Right atrium auricular region (tissue), 2 donors: ENCODE measurements at regions not wholly inside any gene's neighbourhood (a gene's known extent, or its start where the extent isn't known, plus 50 kb on each side); places are given as distances from the start of the nearest gene placed in this dataset.

Experiments
- DNase-seq: peaks from one replicate; pipeline ENCODE4 v3.0.0-alpha.2; 2019; ENCODE audit warnings: low spot score
- H3K27ac ChIP-seq, 2 donors: fragments of 200-600 bp; sonication (generic); 1 replicate in 1 of 2; 2 replicates in 1 of 2; pipeline ENCODE4 v1.5.1; 2016 to 2019
- H3K27me3 ChIP-seq, 2 donors: fragments of 200-600 bp; sonication (generic); one replicate each; pipeline versions ENCODE4 v1.5.1 to v1.6.0; 2017 to 2019
- H3K36me3 ChIP-seq: fragments of 200-600 bp; sonication (generic); one replicate; pipeline ENCODE4 v1.5.1; 2016
- H3K4me1 ChIP-seq, 2 donors: fragments of 200-600 bp; sonication (generic); one replicate each; pipeline versions ENCODE4 v1.5.1 to v1.6.0; 2017 to 2019
- H3K4me3 ChIP-seq, 2 donors: fragments of 200-600 bp; sonication (generic); 1 replicate in 1 of 2; 2 replicates in 1 of 2; pipeline ENCODE4 v1.5.1; 2017 to 2019; ENCODE audit warnings: mild to moderate bottlenecking in 1 of 2, moderate library complexity in 1 of 2
- H3K9me3 ChIP-seq, 2 donors: fragments of 200-600 bp; sonication (generic); one replicate each; pipeline ENCODE4 v1.5.1; 2019
- CTCF ChIP-seq, 2 donors: fragments of 200-600 bp; sonication (generic); IDR thresholded peaks; one replicate each; pipeline ENCODE4 v1.5.1; 2019; ENCODE audit warnings: antibody characterized with exemption in 2 of 2

- no peak for TF ChIP-seq CTCF (IDR thresholded peaks at IDR 0.05)
- Histone ChIP-seq H3K4me1 (no peaks in the 10 kb centered on the region), H3K4me3 (no peak overlapping the region), H3K27ac (no peak overlapping the region), H3K27me3 (no peaks in the 10 kb centered on the region), H3K9me3 (no peaks in the 10 kb centered on the region), H3K36me3 (no peaks in the 10 kb centered on the region)
- no peak for DNase-seq
These were observed 291.0 kb upstream of the DOK6 start for GRCh38 chr18:69109686-69110085.

- no peak overlapping the region for H3K27ac ChIP-seq
- no peaks in the 10 kb centered on the region for H3K4me1 ChIP-seq
- H3K36me3 ChIP-seq, result no peaks in the 10 kb centered on the region
- no peak for TF ChIP-seq CTCF (IDR thresholded peaks at IDR 0.05)
- no peaks in the 10 kb centered on the region for H3K27me3 ChIP-seq
- DNase-seq, result no peak
- H3K4me3 ChIP-seq, result no peak overlapping the region
- no peaks in the 10 kb centered on the region for H3K9me3 ChIP-seq
These were observed 279.9 kb upstream of the DOK6 start for GRCh38 chr18:69120833-69121232.

GRCh38 chr18:69123421-69123820 is 277.3 kb upstream of the DOK6 start:
- H3K4me1 ChIP-seq, result no peaks in the 10 kb centered on the region
- no peaks in the 10 kb centered on the region for H3K9me3 ChIP-seq
- H3K36me3 ChIP-seq, result no peaks in the 10 kb centered on the region
- no peak overlapping the region for H3K27ac ChIP-seq
- DNase-seq, result no peak
- H3K27me3 ChIP-seq, result no peaks in the 10 kb centered on the region
- TF ChIP-seq CTCF (IDR thresholded peaks at IDR 0.05), result no peak
- H3K4me3 ChIP-seq, result no peak overlapping the region

GRCh38 chr18:69127873-69128500 is 272.7 kb upstream of the DOK6 start:
- Histone ChIP-seq H3K27ac (no peak overlapping the region), H3K27me3 (no peaks in the 10 kb centered on the region), H3K9me3 (peaks cover 0 to 5% of the 10 kb centered on the region in 2 donors), H3K36me3 (no peaks in the 10 kb centered on the region), H3K4me1 (no peaks in the 10 kb centered on the region), H3K4me3 (no peak overlapping the region)
- no peak for DNase-seq
- TF ChIP-seq CTCF (IDR thresholded peaks at IDR 0.05), result no peak

GRCh38 chr18:69128566-69128965 is 272.1 kb upstream of the DOK6 start:
- no peak overlapping the region for H3K4me3 ChIP-seq
- H3K36me3 ChIP-seq, result no peaks in the 10 kb centered on the region
- no peaks in the 10 kb centered on the region for H3K4me1 ChIP-seq
- no peak for DNase-seq
- no peak overlapping the region for H3K27ac ChIP-seq
- TF ChIP-seq CTCF (IDR thresholded peaks at IDR 0.05), result no peak
- H3K9me3 ChIP-seq, result peaks cover 0 to 8% of the 10 kb centered on the region in 2 donors
- no peaks in the 10 kb centered on the region for H3K27me3 ChIP-seq

- no peaks in the 10 kb centered on the region for H3K36me3 ChIP-seq
- DNase-seq, result no peak
- H3K9me3 ChIP-seq, result peaks cover 0 to 11% of the 10 kb centered on the region in 2 donors
- no peaks in the 10 kb centered on the region for H3K27me3 ChIP-seq
- no peak overlapping the region for H3K27ac ChIP-seq
- H3K4me3 ChIP-seq, result no peak overlapping the region
- no peaks in the 10 kb centered on the region for H3K4me1 ChIP-seq
- no peak for TF ChIP-seq CTCF (IDR thresholded peaks at IDR 0.05)
These were observed 271.7 kb upstream of the DOK6 start for GRCh38 chr18:69128978-69129377.
